Panc1 (cell line): ENCODE measurements at regions not wholly inside any gene's neighbourhood (a gene's known extent, or its start where the extent isn't known, plus 50 kb on each side); places are given as distances from the start of the nearest gene placed in this dataset.

Experiments used
- ATAC-seq: fragments of 200-7000 bp; cut with Tn5 transposase; 2 replicates; pipeline ENCODE4 v1.9.1; 2020; ENCODE audit warnings: mild to moderate bottlenecking, moderate library complexity
- BruUV-seq: library from RNA; stranded (reverse); fragments of 400-500 nt; replicated peaks from 2 replicates; lab custom pipeline; 2021; lab: Mats Ljungman, UMichigan
- CTCF ChIA-PET: fragments of 300-600 bp; sonication (Branson Sonifier 250); formaldehyde crosslinking; loops from one replicate; lab custom pipeline; 2022; ENCODE audit warnings: antibody characterized with exemption; lab: Charles Lee
- POLR2A ChIA-PET: fragments of 300-600 bp; sonication (Branson Sonifier 250); formaldehyde crosslinking; loops from one replicate; lab custom pipeline; 2022; ENCODE audit warnings: antibody characterized with exemption; lab: Charles Lee
- DNase-seq: peaks from one replicate; pipeline ENCODE4 v3.0.0-alpha.2; 2010; ENCODE audit warnings: low read depth, low spot score
- H3K27ac ChIP-seq: 2 replicates; pipeline ENCODE4 v1.5.1; 2011; ENCODE audit warnings: mild to moderate bottlenecking, low read length, inconsistent platforms
- H3K27me3 ChIP-seq: fragments of 200-500 bp; sonication (Bioruptor generic); 2 replicates; pipeline ENCODE4 v1.6.0; 2014; ENCODE audit warnings: low read length, inconsistent platforms; ENCODE audit not compliant: control insufficient read depth, insufficient read depth
- H3K36me3 ChIP-seq: fragments of 200-500 bp; sonication (Bioruptor generic); 2 replicates; pipeline ENCODE4 v1.5.1; 2014; ENCODE audit warnings: inconsistent platforms, mild to moderate bottlenecking, low read length, moderate library complexity; ENCODE audit not compliant: control insufficient read depth, insufficient read depth
- H3K4me1 ChIP-seq: 2 replicates; pipeline ENCODE4 v1.5.1; 2011; ENCODE audit warnings: inconsistent platforms, mild to moderate bottlenecking, low read length, moderate library complexity; ENCODE audit not compliant: control insufficient read depth, insufficient read depth
- H3K4me3 ChIP-seq, 2 experiments: 2 replicates each; pipeline ENCODE4 v1.5.1; 2011 to 2012; ENCODE audit warnings: low read depth in 2 of 2, low read length in 2 of 2, mild to moderate bottlenecking in 2 of 2, inconsistent platforms in 1 of 2, moderate library complexity in 1 of 2
- H3K9me3 ChIP-seq: fragments of 200-500 bp; sonication (Bioruptor generic); 2 replicates; pipeline ENCODE4 v1.5.1; 2014; ENCODE audit warnings: low read depth, mild to moderate bottlenecking, inconsistent platforms, low read length, moderate library complexity; ENCODE audit not compliant: control insufficient read depth, insufficient read depth
- POLR2AphosphoS5 ChIP-seq: IDR thresholded peaks from 2 replicates; pipeline ENCODE4 v1.6.1; 2012; ENCODE audit warnings: mild to moderate bottlenecking, low read depth, low read length, moderate library complexity
- SIN3A ChIP-seq: IDR thresholded peaks from 2 replicates; pipeline ENCODE4 v1.6.1; 2012; ENCODE audit warnings: low read depth, mild to moderate bottlenecking, low read length, moderate library complexity, borderline replicate concordance; ENCODE audit not compliant: insufficient read depth
- TCF7L2 ChIP-seq: IDR thresholded peaks from 2 replicates; pipeline ENCODE4 v1.6.1; 2011; ENCODE audit warnings: mild to moderate bottlenecking, low read depth, low read length, inconsistent platforms
- in situ Hi-C: cut with HindIII; loops from 2 replicates; pipeline ENCODE4 v1.10.0; 2016; ENCODE audit warnings: low sequenced_read_pairs, low pct_unique_long_range_greater_than_20kb
- intact Hi-C: fragments of 100-400 bp; cut with micrococcal nuclease; formaldehyde crosslinking; loops from one replicate; pipeline ENCODE4 v1.10.0; 2022; ENCODE audit not compliant: unreplicated experiment
- TF ChIP-seq, protein P1 (sequence below): fragments of 450-650 bp; IDR thresholded peaks from 2 replicates; pipeline ENCODE4 v1.5.1; 2017; ENCODE audit warnings: mild to moderate bottlenecking
- TF ChIP-seq, protein P2 (sequence below), 2 experiments: IDR thresholded peaks; 2 replicates each; pipeline ENCODE4 v1.6.1; 2011 to 2012; ENCODE audit warnings: low read depth in 2 of 2, control low read depth in 1 of 2, low read length in 1 of 2, mild to moderate bottlenecking in 1 of 2, moderate library complexity in 1 of 2; ENCODE audit not compliant: insufficient read depth in 1 of 2

DNA sequence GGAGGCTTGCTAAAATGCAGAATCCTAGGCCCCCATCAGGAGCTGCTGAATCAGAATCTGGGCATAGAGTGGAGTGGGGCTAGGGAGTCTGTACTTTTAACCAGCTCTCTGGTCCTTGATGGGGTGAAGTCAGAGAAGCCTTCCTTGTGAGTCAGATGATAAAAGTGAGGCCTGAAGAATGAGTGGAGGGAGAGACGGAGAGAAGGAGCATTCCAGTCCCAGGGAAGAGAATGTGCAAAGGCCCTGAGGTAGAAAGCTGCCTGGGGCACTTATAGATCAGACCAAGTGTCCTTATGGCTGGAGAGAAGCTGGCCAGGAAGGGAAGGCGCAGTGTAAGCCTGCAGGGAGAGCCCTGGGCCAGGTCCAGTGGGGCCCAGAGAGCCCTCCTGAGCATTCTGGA lies 235.1 kb upstream of the NLRP1 start:
- TF ChIP-seq, protein P1, sequence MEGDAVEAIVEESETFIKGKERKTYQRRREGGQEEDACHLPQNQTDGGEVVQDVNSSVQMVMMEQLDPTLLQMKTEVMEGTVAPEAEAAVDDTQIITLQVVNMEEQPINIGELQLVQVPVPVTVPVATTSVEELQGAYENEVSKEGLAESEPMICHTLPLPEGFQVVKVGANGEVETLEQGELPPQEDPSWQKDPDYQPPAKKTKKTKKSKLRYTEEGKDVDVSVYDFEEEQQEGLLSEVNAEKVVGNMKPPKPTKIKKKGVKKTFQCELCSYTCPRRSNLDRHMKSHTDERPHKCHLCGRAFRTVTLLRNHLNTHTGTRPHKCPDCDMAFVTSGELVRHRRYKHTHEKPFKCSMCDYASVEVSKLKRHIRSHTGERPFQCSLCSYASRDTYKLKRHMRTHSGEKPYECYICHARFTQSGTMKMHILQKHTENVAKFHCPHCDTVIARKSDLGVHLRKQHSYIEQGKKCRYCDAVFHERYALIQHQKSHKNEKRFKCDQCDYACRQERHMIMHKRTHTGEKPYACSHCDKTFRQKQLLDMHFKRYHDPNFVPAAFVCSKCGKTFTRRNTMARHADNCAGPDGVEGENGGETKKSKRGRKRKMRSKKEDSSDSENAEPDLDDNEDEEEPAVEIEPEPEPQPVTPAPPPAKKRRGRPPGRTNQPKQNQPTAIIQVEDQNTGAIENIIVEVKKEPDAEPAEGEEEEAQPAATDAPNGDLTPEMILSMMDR: no peak
- no peak for TF ChIP-seq TCF7L2
- TF ChIP-seq, protein P2, sequence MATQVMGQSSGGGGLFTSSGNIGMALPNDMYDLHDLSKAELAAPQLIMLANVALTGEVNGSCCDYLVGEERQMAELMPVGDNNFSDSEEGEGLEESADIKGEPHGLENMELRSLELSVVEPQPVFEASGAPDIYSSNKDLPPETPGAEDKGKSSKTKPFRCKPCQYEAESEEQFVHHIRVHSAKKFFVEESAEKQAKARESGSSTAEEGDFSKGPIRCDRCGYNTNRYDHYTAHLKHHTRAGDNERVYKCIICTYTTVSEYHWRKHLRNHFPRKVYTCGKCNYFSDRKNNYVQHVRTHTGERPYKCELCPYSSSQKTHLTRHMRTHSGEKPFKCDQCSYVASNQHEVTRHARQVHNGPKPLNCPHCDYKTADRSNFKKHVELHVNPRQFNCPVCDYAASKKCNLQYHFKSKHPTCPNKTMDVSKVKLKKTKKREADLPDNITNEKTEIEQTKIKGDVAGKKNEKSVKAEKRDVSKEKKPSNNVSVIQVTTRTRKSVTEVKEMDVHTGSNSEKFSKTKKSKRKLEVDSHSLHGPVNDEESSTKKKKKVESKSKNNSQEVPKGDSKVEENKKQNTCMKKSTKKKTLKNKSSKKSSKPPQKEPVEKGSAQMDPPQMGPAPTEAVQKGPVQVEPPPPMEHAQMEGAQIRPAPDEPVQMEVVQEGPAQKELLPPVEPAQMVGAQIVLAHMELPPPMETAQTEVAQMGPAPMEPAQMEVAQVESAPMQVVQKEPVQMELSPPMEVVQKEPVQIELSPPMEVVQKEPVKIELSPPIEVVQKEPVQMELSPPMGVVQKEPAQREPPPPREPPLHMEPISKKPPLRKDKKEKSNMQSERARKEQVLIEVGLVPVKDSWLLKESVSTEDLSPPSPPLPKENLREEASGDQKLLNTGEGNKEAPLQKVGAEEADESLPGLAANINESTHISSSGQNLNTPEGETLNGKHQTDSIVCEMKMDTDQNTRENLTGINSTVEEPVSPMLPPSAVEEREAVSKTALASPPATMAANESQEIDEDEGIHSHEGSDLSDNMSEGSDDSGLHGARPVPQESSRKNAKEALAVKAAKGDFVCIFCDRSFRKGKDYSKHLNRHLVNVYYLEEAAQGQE (IDR thresholded peaks at IDR 0.05; ENCODE audit: insufficient read depth in 1 of 2, low read depth in 2 of 2, low read length in 1 of 2): no peak
- in situ Hi-C loops: no loop called here
- no peaks in the 10 kb centered on the region for H3K4me1 ChIP-seq
- POLR2A ChIA-PET: no interaction called here
- H3K4me3 ChIP-seq: no peak overlapping the region
- no peak overlapping the region for H3K27ac ChIP-seq
- no peak for DNase-seq
- intact Hi-C loops: no loop called here
- BruUV-seq: no TSS peak
- no peaks in the 10 kb centered on the region for H3K9me3 ChIP-seq
- H3K27me3 ChIP-seq: no peaks in the 10 kb centered on the region
- CTCF ChIA-PET: interaction anchor here (0.5 kb wide), 1 partner anchor 663 kb away, joined by 5 read pairs; no protein-coding TSS in a partner anchor
- no peak for ATAC-seq
- H3K36me3 ChIP-seq: no peaks in the 10 kb centered on the region

DNA sequence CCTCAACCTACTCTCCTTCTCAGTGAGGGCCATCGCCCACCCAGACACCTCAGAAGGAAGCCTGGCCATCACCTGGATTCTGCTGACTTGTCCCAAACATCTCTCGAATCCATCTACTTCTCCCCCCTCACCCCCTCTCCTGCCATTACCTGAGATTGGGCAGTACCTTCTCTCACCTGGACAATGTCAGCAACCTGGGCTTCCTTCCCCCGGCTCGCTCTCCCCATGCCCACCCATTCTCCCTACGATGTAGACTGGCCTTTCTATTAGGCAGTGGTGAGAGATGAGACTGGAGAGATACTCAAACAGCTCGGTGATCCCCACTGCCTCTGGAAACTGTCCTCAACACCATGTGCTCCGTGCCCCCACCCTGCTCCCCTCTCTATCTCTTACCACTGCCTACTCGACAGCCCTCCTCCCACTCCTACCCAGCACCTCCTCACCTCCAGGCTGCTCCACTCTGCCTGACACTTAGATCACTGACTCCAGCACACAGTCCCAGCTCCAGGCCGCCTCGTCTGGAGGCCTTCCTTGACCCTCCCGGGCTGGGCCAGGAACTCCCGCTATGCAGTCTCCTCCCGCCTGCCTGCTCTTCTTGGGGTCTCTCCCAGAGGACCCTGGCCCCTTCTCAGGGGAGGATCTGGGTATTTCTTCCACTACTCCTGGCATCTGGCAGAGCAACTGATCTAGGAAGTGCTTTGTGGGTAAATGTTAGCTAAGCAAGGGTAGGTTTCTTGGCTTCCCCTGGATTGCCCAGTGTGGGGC lies 235.8 kb upstream of the NLRP1 start:
- in situ Hi-C loops: no loop called here
- DNase-seq: no peak
- H3K27ac ChIP-seq: no peak overlapping the region
- CTCF ChIA-PET: no interaction called here
- BruUV-seq: no TSS peak
- H3K27me3 ChIP-seq: no peaks in the 10 kb centered on the region
- no peak for TF ChIP-seq TCF7L2
- TF ChIP-seq, protein P2 (IDR thresholded peaks at IDR 0.05; ENCODE audit: insufficient read depth in 1 of 2, low read depth in 2 of 2, low read length in 1 of 2): no peak
- no peak for TF ChIP-seq SIN3A
- no peak for TF ChIP-seq POLR2AphosphoS5
- TF ChIP-seq, protein P1: no peak
- intact Hi-C loops: no loop called here
- no peaks in the 10 kb centered on the region for H3K4me1 ChIP-seq
- no peak overlapping the region for H3K4me3 ChIP-seq
- H3K9me3 ChIP-seq: no peaks in the 10 kb centered on the region
- ATAC-seq: no peak
- POLR2A ChIA-PET: no interaction called here
- H3K36me3 ChIP-seq: no peaks in the 10 kb centered on the region
